IPS-20b (cell line): ENCODE measurements at regions not wholly inside any gene's neighbourhood (a gene's known extent, or its start where the extent isn't known, plus 50 kb on each side); places are given as distances from the start of the nearest gene placed in this dataset.
"Not testable (repeated sequence)": the region's sequence is repeated elsewhere in the genome, so short reads cannot be mapped to it uniquely, and the experiment has no call there.

Experiments used
- H3K27ac ChIP-seq: one replicate; pipeline ENCODE4 v1.5.1; 2013; ENCODE audit warnings: low read length
- H3K27me3 ChIP-seq: 2 replicates; pipeline ENCODE4 v1.6.1; 2013; ENCODE audit warnings: mild to moderate bottlenecking, low read length, inconsistent platforms; ENCODE audit not compliant: insufficient read depth
- H3K36me3 ChIP-seq: 2 replicates; pipeline ENCODE4 v1.6.1; 2013; ENCODE audit warnings: low read depth, mild to moderate bottlenecking, inconsistent platforms, low read length, moderate library complexity; ENCODE audit not compliant: insufficient read depth
- H3K4me1 ChIP-seq: 2 replicates; pipeline ENCODE4 v1.6.1; 2013; ENCODE audit warnings: mild to moderate bottlenecking, control low read depth, inconsistent platforms, low read length, moderate library complexity; ENCODE audit not compliant: insufficient read depth
- H3K4me3 ChIP-seq: 2 replicates; pipeline ENCODE4 v1.5.1; 2013; ENCODE audit warnings: mild to moderate bottlenecking, low read length, inconsistent platforms
- H3K9ac ChIP-seq: 2 replicates; pipeline ENCODE4 v1.6.1; 2013; ENCODE audit warnings: low read depth, mild to moderate bottlenecking, inconsistent platforms, low read length, moderate library complexity
- H3K9me3 ChIP-seq: 2 replicates; pipeline ENCODE4 v1.6.1; 2013; ENCODE audit warnings: mild to moderate bottlenecking, low read depth, low read length, inconsistent platforms; ENCODE audit not compliant: insufficient read depth

DNA sequence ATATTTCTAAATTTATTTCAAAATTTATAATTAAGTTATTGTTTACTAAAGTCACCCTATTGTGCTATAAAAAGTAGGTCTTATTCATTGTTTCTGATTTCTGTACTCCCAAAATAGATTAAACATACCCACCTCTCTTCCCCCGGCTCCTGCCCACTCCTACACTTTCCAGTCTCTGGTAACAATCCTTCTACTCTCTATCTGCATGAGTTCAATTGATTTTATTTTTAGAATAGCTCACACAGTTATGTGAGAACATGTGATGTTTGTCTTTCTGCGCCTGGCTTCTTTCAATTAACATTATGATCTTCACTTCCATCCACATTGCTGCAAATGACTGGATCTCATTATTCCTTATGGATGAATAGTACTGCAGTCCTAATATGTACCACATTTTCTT is 269.3 kb downstream of the ACTRT1 start:
- H3K27ac ChIP-seq: no peak overlapping the region
- no peaks in the 10 kb centered on the region for H3K27me3 ChIP-seq
- H3K9ac ChIP-seq: no peak overlapping the region
- H3K4me1 ChIP-seq: no peaks in the 10 kb centered on the region
- H3K9me3 ChIP-seq: no peaks in the 10 kb centered on the region
- H3K36me3 ChIP-seq: no peaks in the 10 kb centered on the region
- H3K4me3 ChIP-seq: no peak overlapping the region

DNA sequence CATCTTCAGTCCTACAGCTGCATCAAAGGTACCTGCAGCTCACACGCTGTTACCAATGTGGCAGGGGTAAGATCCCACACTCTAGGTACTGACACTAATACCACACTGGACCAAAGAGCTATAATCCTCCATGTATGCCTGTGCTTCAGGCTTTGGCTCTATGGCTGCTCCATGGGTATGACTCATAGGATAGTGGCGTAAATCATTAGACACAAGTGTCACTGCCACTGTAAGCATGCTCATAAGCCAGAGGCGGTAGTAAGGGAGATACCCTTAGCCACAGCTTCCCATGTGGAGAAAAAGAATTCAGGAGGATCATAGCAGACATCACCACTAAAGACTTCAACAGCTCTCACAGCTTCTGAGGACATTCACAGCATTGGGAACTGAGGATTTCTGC is 287.5 kb downstream of the ACTRT1 start:
- no peak overlapping the region for H3K9ac ChIP-seq
- no peaks in the 10 kb centered on the region for H3K36me3 ChIP-seq
- H3K9me3 ChIP-seq: no peaks in the 10 kb centered on the region
- no peak overlapping the region for H3K27ac ChIP-seq
- no peaks in the 10 kb centered on the region for H3K4me1 ChIP-seq
- H3K27me3 ChIP-seq: no peaks in the 10 kb centered on the region
- H3K4me3 ChIP-seq: no peak overlapping the region

DNA sequence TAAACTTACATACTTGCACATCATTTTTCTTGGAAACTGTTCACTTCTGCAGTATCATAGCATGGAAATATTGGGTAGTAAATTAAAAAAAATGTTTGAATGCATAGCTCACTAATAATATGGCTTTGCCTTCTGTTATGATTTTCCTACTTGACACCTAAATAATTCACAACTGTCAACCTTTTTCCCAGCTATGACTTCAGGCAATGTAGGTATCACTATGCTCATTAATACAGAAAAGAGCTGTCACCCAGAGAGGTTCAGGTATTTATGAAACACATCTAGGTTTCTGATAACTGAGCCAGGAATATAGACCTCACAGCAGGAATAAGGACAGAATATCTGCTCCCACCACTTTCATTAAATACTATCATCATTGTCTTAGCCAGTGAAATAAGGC is 289.5 kb downstream of the ACTRT1 start:
- no peaks in the 10 kb centered on the region for H3K36me3 ChIP-seq
- no peak overlapping the region for H3K4me3 ChIP-seq
- no peak overlapping the region for H3K27ac ChIP-seq
- no peaks in the 10 kb centered on the region for H3K27me3 ChIP-seq
- no peaks in the 10 kb centered on the region for H3K4me1 ChIP-seq
- H3K9me3 ChIP-seq: no peaks in the 10 kb centered on the region
- no peak overlapping the region for H3K9ac ChIP-seq

DNA sequence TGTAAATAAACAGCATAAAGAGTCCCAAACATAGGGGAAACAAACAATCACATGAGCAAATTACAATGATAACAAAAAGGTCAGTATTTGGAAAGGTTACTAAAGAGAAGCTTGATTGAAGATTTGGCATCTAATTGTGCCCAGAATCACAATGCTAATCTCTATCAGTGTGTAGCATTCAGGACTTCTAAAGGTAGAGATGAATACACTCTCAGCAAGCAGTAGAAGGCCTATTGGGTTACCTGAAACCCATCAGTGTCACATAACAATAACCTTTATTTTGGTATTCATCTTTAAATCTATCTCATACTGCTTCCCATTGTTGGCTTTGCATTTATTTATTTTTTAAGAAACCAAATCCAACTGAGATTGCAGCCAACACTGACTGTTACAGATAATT is 319.5 kb downstream of the ACTRT1 start:
- Histone ChIP-seq H3K36me3 (no peaks in the 10 kb centered on the region), H3K4me3 (peak overlapping the region; percentile 14; the same call in 1 of the 2 replicates), H3K27me3 (no peaks in the 10 kb centered on the region), H3K27ac (no peak overlapping the region), H3K9me3 (no peaks in the 10 kb centered on the region), H3K4me1 (no peaks in the 10 kb centered on the region), H3K9ac (no peak overlapping the region)

DNA sequence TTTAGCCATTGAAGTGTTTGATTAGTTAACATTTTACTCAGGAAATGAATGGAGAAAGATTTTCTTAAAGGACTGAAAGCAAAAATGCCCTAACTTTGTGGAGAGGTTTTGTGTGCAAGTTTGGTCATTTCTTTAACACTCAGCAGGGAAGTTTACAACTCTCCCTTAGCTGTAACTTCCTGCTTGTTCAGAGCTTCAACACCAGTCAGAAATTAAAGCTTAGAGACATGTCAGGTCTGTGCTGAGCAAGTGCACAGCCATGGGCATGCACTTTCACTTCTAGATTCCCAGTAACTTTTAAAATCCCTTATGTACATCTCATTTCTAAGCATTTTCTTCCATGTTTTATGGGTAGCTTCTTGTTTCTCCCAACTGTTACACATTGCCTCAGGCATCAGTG is 326.0 kb downstream of the ACTRT1 start:
- Histone ChIP-seq H3K4me1 (no peaks in the 10 kb centered on the region; the same call in 1 of the 2 replicates), H3K27me3 (no peaks in the 10 kb centered on the region), H3K9ac (no peak overlapping the region), H3K4me3 (no peak overlapping the region), H3K27ac (no peak overlapping the region), H3K9me3 (no peaks in the 10 kb centered on the region), H3K36me3 (no peaks in the 10 kb centered on the region)

DNA sequence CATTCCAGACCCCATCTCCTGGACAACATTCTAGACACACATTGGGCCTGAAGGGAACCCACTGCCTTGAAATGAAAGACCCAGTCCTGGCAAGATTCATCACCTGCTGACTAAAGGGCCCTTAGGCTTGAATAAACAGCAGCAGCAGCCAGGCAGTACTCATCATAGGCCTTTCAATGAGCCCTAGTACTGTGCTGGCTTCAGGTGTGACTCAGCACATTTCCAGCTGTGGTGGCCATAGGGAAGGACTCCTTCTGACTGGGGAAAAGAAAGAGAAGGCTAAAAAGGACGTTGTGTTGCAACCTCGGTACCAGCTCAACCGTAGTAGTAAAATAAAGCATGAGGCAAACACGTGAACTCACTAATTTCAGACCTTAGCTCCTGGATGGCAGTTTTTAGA is 344.0 kb downstream of the ACTRT1 start:
- H3K27me3 ChIP-seq: no peaks in the 10 kb centered on the region
- H3K4me3 ChIP-seq: no peak overlapping the region
- no peaks in the 10 kb centered on the region for H3K36me3 ChIP-seq
- H3K27ac ChIP-seq: no peak overlapping the region
- no peaks in the 10 kb centered on the region for H3K4me1 ChIP-seq
- H3K9me3 ChIP-seq: no peaks in the 10 kb centered on the region
- no peak overlapping the region for H3K9ac ChIP-seq

DNA sequence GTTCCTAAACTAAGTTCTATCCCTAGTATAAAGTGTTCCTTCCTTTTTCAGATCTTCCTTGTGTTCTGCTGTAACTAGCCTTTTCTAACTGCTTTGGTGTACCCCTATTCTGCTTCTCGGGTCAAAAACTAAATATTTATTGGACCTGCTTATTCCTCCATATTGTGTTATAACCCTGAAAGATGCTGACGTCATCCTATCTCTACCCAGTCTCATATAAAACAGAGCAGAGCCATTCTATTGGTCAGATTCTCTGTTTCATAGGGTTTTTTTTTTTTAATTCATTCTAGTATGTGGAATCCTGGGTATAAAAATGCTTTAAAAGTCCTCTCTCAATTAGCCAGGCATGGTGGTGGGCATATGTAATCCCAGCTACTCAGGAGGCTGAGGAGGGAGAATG is 349.7 kb downstream of the ACTRT1 start:
- H3K27ac ChIP-seq: no peak overlapping the region
- no peak overlapping the region for H3K9ac ChIP-seq
- no peaks in the 10 kb centered on the region for H3K36me3 ChIP-seq
- no peak overlapping the region for H3K4me3 ChIP-seq
- H3K27me3 ChIP-seq: no peaks in the 10 kb centered on the region
- no peaks in the 10 kb centered on the region for H3K9me3 ChIP-seq
- H3K4me1 ChIP-seq: no peaks in the 10 kb centered on the region

DNA sequence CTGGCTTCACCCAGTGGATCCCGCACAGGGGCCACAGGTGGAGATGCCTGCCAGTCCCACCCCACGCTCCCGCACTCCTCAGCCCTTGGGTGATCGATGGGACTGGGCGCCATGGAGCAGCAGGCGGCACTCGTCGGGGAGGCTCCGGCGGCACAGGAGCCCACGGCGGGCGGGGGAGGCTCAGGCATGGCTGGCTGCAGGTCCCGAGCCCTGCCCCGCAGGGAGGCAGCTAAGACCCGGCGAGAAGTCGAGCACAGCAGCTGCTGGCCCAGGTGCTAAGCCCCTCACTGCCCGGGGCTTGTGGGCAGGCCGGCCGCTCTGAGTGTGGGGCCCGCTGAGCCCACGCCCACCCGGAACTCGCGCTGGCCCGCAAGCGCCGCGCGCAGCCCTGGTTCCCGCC is 389.3 kb downstream of the ACTRT1 start:
- H3K36me3 ChIP-seq, H3K9me3 ChIP-seq, H3K4me1 ChIP-seq, H3K27me3 ChIP-seq, H3K27ac ChIP-seq, H3K9ac ChIP-seq, H3K4me3 ChIP-seq: not testable (repeated sequence)

DNA sequence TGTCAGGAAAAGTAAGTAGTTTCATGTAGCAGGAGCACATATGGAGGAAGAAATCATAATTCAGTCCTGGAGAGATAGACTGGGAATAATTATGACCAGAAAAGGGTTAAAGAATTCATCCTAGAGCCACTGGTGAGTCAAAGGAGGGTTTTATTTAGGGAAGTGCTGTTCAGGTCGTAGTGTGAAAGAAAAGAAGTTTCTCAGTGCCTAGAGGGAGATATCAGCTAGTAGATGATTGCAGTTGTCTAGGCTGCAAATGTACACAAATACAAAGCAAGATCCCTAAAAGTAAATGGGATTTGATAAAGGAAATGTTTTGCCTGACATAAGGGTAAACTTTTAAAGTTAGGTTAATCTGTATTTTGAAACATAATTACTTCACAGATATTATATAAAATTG is 403.2 kb downstream of the ACTRT1 start:
- no peak overlapping the region for H3K4me3 ChIP-seq
- no peak overlapping the region for H3K27ac ChIP-seq
- no peaks in the 10 kb centered on the region for H3K36me3 ChIP-seq
- no peaks in the 10 kb centered on the region for H3K9me3 ChIP-seq
- H3K27me3 ChIP-seq: no peaks in the 10 kb centered on the region
- H3K9ac ChIP-seq: no peak overlapping the region
- H3K4me1 ChIP-seq: no peaks in the 10 kb centered on the region; the same call in 1 of the 2 replicates

DNA sequence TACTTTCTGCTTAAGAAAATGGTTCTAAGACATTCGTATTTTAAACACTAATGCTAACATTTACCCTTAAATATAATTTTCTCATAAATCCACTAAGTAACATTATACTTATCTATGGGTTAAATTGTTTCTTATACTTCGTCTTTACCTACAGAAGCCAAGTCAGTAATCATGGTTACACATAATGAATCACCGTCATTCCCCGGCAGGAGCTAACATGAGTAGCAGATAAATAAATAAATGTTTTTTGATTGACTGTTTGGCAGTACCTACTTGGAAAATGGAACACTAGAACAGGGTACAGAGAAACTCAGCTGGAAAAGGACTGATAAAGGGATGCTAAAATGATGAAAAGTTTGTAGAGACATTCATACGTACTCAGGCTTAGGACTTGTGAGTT is 430.4 kb downstream of the ACTRT1 start:
- no peaks in the 10 kb centered on the region for H3K27me3 ChIP-seq
- H3K9me3 ChIP-seq: no peaks in the 10 kb centered on the region
- no peaks in the 10 kb centered on the region for H3K36me3 ChIP-seq
- no peak overlapping the region for H3K9ac ChIP-seq
- no peaks in the 10 kb centered on the region for H3K4me1 ChIP-seq
- H3K4me3 ChIP-seq: no peak overlapping the region
- no peak overlapping the region for H3K27ac ChIP-seq

DNA sequence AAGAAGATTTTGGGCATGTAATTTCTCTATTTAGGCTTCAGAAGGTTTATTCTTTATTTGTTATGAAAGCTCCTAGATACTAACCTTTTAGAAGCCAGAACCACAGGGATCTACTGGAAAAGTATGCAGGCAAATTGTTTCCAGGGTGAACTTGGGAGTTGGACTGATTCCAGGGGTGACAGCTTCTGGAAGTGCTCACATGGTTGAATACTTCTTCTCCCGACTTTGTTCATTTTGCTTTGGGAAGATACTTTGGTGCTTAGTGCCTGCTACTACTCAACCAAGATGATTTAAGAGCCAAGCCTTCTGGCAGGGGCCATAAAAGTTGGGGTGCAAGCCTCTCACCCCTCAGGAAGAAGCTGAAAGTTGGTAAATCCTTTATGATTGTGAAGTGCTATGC is 445.6 kb downstream of the ACTRT1 start:
- H3K27ac ChIP-seq: no peak overlapping the region
- no peaks in the 10 kb centered on the region for H3K4me1 ChIP-seq
- no peak overlapping the region for H3K9ac ChIP-seq
- no peaks in the 10 kb centered on the region for H3K36me3 ChIP-seq
- no peaks in the 10 kb centered on the region for H3K9me3 ChIP-seq
- no peak overlapping the region for H3K4me3 ChIP-seq
- no peaks in the 10 kb centered on the region for H3K27me3 ChIP-seq

DNA sequence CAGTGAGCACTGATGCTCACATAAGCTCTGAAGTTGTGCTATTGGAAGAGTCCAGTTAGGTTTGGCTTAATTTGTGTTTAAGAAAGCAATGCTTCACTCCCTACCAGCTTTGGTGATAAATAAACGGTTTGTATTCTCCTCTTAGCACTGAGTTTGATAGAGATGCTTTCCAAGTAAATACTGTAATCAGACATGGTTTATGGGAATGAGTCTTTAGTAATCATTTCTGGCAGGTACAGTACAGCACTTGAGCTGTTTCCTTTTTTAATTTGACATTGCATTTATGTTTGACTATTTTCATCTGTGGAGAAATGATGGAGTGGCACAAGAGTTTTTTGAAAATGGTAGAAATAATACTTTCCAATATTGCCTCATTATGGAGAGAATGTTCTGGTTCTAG is 455.3 kb downstream of the ACTRT1 start:
- H3K9me3 ChIP-seq: no peaks in the 10 kb centered on the region
- no peak overlapping the region for H3K27ac ChIP-seq
- H3K36me3 ChIP-seq: no peaks in the 10 kb centered on the region
- H3K4me3 ChIP-seq: no peak overlapping the region
- H3K4me1 ChIP-seq: no peaks in the 10 kb centered on the region
- H3K9ac ChIP-seq: no peak overlapping the region
- H3K27me3 ChIP-seq: no peaks in the 10 kb centered on the region

DNA sequence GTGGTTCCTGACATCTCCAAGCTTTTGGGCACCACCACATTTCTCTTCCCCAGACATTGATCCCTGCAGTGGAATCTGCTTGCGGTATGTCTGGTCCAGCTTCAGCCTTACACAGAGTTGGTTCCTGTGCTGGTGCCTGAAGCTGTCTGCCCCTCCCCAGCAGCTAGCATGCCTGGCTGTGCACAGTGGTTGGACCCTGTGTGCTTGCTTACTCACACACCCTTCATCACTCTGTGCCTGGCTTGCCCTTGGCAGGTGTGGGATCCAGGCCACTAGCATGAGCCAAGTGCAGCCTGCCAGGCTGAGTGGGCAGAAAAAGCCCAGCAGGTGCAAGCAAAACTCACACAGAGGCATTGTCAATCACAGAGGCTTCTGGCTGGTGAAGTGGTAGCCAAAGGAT is 473.8 kb downstream of the ACTRT1 start:
- Histone ChIP-seq H3K9me3 (no peaks in the 10 kb centered on the region), H3K27me3 (no peaks in the 10 kb centered on the region), H3K9ac (no peak overlapping the region), H3K4me3 (no peak overlapping the region), H3K36me3 (no peaks in the 10 kb centered on the region), H3K4me1 (no peaks in the 10 kb centered on the region), H3K27ac (no peak overlapping the region)
